CD4-positive, alpha-beta T cell treated with Interleukin-6 at 100 ng/mL for 8 hours (primary cell): ENCODE measurements at regions not wholly inside any gene's neighbourhood (a gene's known extent, or its start where the extent isn't known, plus 50 kb on each side); places are given as distances from the start of the nearest gene placed in this dataset.
"Not testable (repeated sequence)": the region's sequence is repeated elsewhere in the genome, so short reads cannot be mapped to it uniquely, and the experiment has no call there.

ENCODE experiments used
- DNase-seq: peaks from one replicate; pipeline ENCODE4 v3.0.0-alpha.2; 2020; ENCODE audit warnings: mixed read lengths, low spot score

GRCh38 chr11:45384711-45385241 is 98.6 kb upstream of the SYT13 start:
- no peak for DNase-seq

DNA sequence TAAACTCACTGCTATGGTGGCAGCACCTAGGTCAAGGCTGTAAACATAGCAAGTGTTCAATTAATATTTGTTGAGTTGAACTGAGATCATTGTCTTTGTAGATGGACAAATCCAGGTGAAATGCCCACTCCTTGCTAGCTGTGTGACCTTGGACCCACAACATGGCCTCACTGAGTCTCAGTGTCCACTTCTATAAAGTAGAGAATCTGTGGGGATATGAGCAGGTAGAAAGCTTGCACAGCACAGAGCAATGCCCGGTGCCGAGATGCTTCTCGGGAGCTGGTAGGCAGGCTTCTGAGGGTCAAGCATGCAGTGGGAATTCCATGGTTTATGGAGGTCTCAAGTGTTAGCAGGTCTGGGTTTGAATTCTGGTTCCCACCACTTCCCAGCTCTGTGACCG is 97.9 kb upstream of the SYT13 start:
- DNase-seq: no peak

DNA sequence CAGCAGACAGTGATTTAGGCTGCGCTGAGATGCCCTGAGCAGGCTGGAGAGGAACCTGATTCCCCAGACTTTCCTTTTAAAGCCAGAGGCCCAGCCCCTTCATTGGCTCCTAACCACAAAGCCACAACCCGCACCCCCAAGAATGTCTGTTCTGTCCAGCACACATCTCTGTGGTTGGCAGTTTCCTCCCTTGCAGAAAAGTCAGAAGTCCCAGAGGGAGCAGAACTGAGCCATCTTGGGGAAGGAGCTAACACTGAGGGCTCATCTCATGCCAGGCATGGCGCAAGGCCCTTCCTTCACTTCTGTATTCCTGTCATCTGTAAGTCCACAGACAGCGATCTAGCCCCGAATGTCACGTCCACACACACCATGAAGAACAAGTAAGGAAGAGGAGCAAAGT is 97.1 kb upstream of the SYT13 start:
- DNase-seq: no peak

- no peak for DNase-seq
Measured at GRCh38 chr11:45382133-45382878, 96.2 kb upstream of the SYT13 start.

- DNase-seq: no peak
Measured at GRCh38 chr11:45379162-45379863, 93.2 kb upstream of the SYT13 start.

- DNase-seq: no peak
Measured at GRCh38 chr11:45378516-45378915, 92.4 kb upstream of the SYT13 start.

GRCh38 chr11:45374653-45375059 is 88.5 kb upstream of the SYT13 start:
- DNase-seq: no peak

DNA sequence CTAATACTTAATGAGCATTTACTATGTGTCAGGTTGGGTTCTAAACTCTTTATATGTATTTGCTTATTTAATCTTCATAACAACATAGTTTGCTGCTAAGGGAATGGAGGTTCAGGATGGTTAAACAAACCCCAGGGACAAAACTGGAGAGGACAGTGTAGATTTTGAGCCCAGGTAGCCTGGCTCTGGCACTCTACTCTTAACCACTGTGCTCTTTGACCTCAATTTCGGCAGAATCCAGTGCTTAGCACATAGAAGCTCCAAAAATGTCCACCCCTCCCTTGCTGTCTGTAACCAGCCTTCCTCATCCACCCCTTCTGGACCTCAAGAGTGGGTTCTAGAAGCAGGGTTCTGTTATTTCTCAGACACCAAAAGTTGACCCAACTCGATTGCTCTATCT is 88.0 kb upstream of the SYT13 start:
- DNase-seq: no peak

GRCh38 chr11:45373506-45374035 is 87.4 kb upstream of the SYT13 start:
- no peak for DNase-seq

DNA sequence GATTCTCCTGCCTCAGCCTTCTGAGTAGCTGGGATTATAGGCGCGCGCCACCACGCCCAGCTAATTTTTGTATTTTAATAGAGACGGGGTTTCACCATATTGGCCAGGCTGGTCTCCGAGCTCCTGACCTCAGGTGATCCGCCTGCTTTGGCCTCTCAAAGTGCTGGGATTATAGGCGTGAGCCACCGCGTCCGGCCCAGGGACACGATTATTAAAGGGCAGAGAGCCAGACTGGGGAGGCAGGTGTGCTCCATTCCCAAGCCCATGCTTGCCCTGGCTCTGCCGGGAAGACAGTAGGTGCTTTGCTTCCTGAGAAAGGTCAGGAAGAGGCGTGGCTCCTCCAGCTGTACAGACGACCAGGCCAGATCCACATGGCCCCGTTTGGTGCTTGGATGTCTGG is 86.3 kb upstream of the SYT13 start:
- not testable (repeated sequence) for DNase-seq

- DNase-seq: peak; percentile 60
Measured at GRCh38 chr11:45371251-45372115, 85.3 kb upstream of the SYT13 start.

- no peak for DNase-seq
Measured at GRCh38 chr11:45369313-45369712, 83.2 kb upstream of the SYT13 start.

- no peak for DNase-seq
Measured at GRCh38 chr11:45368697-45369096, 82.6 kb upstream of the SYT13 start.

GRCh38 chr11:45366619-45367190 is 80.6 kb upstream of the SYT13 start:
- no peak for DNase-seq

- DNase-seq: no peak
Measured at GRCh38 chr11:45365961-45366618, 79.9 kb upstream of the SYT13 start.

DNA sequence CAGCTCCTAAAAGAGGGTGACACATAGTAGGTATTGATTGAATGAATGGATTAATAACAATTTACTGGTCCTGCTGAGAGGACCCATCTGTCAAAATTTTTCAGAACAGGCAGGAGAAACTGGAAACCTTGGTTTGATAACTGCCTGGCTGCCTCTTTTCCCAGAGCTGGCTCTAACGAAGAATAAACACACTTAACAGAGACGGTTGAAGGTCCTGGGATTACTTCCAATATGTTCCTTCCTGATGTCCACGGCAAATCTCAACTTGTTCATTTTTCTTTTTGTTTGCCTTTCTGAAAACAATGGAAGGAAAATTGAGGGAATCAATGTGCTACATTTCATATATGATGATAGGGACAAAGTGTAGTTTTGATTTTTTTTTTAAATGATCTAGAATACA is 76.5 kb upstream of the SYT13 start:
- DNase-seq: no peak

GRCh38 chr11:45361551-45361950 is 75.4 kb upstream of the SYT13 start:
- no peak for DNase-seq

GRCh38 chr11:45355706-45356041 is 69.5 kb upstream of the SYT13 start:
- no peak for DNase-seq

- peak; percentile 89 for DNase-seq
Measured at GRCh38 chr11:45354976-45355705, 69.0 kb upstream of the SYT13 start.

GRCh38 chr11:45348729-45349128 is 62.6 kb upstream of the SYT13 start:
- DNase-seq: no peak
